Erythroblast (primary cell): ENCODE measurements at regions not wholly inside any gene's neighbourhood (a gene's known extent, or its start where the extent isn't known, plus 50 kb on each side); places are given as distances from the start of the nearest gene placed in this dataset.

Source experiments
- GATA1 ChIP-seq: IDR thresholded peaks from 2 replicates; pipeline ENCODE4 v1.6.1; 2011; ENCODE audit warnings: low read depth, mild to moderate bottlenecking, control low read depth, low read length, moderate library complexity
- POLR2A ChIP-seq: IDR thresholded peaks from 2 replicates; pipeline ENCODE4 v1.6.1; 2011; ENCODE audit warnings: mild to moderate bottlenecking, low read length

DNA sequence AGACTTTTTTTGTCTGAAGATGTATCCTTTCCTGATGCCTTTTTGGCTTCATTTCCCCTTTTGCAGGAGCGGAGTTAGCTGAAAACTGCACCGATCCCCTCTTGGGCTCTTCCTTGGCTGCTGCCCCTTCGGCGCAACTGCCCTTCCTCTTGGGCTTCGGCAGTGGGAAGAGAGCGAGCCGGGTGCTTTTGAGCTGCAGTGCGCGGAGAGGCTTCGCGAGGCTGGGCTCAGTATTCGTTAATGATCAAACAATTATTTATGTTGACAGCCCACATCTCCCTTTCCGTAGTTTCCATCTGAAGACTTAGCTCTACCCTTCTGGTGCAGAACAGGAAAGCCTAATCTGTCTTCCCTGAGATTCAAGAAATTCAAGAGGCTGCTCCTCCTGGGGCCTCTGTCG is 170.8 kb downstream of the CSNK2A3 start:
- no peak for TF ChIP-seq POLR2A
- TF ChIP-seq GATA1, result no peak
